NOMO-1 treated with DMSO at 0.1 percent for 48 hours (cell line): ENCODE measurements at regions not wholly inside any gene's neighbourhood (a gene's known extent, or its start where the extent isn't known, plus 50 kb on each side); places are given as distances from the start of the nearest gene placed in this dataset.

Experiments used
- DNase-seq: peaks from one replicate; lab custom pipeline; 2025; ENCODE audit not compliant: unreplicated experiment; lab: John Stamatoyannopoulos, UW

- DNase-seq, result no peak
Measured at GRCh38 chr9:85264695-85265094, 477.1 kb downstream of the AGTPBP1 start.

- DNase-seq, result no peak
Measured at GRCh38 chr9:85263288-85263687, 478.5 kb downstream of the AGTPBP1 start.

GRCh38 chr9:85262333-85262732 lies 479.4 kb downstream of the AGTPBP1 start:
- DNase-seq, result no peak

GRCh38 chr9:85260275-85260845 lies 481.4 kb downstream of the AGTPBP1 start:
- no peak for DNase-seq

GRCh38 chr9:85258823-85259370 lies 482.9 kb downstream of the AGTPBP1 start:
- DNase-seq, result no peak

- DNase-seq, result no peak
Measured at GRCh38 chr9:85258236-85258635, 483.5 kb downstream of the AGTPBP1 start.

- DNase-seq, result no peak
Measured at GRCh38 chr9:85249313-85249621, 492.5 kb downstream of the AGTPBP1 start.

GRCh38 chr9:85248514-85249312 lies 493.0 kb downstream of the AGTPBP1 start:
- DNase-seq, result no peak

- DNase-seq, result no peak
Measured at GRCh38 chr9:85246541-85246940, 495.2 kb downstream of the AGTPBP1 start.

- DNase-seq, result no peak
Measured at GRCh38 chr9:85244856-85245255, 496.9 kb downstream of the AGTPBP1 start.

GRCh38 chr9:85243977-85244376 lies 497.8 kb downstream of the AGTPBP1 start:
- no peak for DNase-seq

- DNase-seq, result no peak
Measured at GRCh38 chr9:85237478-85237877, 504.3 kb downstream of the AGTPBP1 start.

GRCh38 chr9:85230081-85230480 lies 511.7 kb downstream of the AGTPBP1 start:
- DNase-seq, result no peak

GRCh38 chr9:85228111-85228855 lies 513.5 kb downstream of the AGTPBP1 start:
- no peak for DNase-seq

GRCh38 chr9:85225180-85225579 lies 516.6 kb downstream of the AGTPBP1 start:
- no peak for DNase-seq

GRCh38 chr9:85224729-85225128 lies 517.0 kb downstream of the AGTPBP1 start:
- no peak for DNase-seq

GRCh38 chr9:85224301-85224700 lies 517.5 kb downstream of the AGTPBP1 start:
- no peak for DNase-seq

GRCh38 chr9:85223506-85224125 lies 518.1 kb downstream of the AGTPBP1 start:
- no peak for DNase-seq

GRCh38 chr9:85216601-85217000 lies 525.2 kb downstream of the AGTPBP1 start:
- no peak for DNase-seq

- no peak for DNase-seq
Measured at GRCh38 chr9:85215961-85216360, 525.8 kb downstream of the AGTPBP1 start.

- no peak for DNase-seq
Measured at GRCh38 chr9:85215416-85215815, 526.3 kb downstream of the AGTPBP1 start.
